B cell (primary cell): ENCODE measurements at regions not wholly inside any gene's neighbourhood (a gene's known extent, or its start where the extent isn't known, plus 50 kb on each side); places are given as distances from the start of the nearest gene placed in this dataset.

Experiments used
- ATAC-seq: fragments of 200-7000 bp; cut with Tn5 transposase; one replicate; pipeline ENCODE4 v1.10.0; 2021; ENCODE audit warnings: low read depth, mild to moderate bottlenecking, moderate number of reproducible peaks, moderate library complexity
- CTCF ChIA-PET: fragments of 350-600 bp; sonication (Branson Sonifier 250); formaldehyde crosslinking; loops from one replicate; lab custom pipeline; 2021; ENCODE audit warnings: antibody characterized with exemption, inconsistent platforms; lab: Charles Lee
- POLR2A ChIA-PET: fragments of 350-600 bp; sonication (Branson Sonifier 250); formaldehyde crosslinking; loops from one replicate; lab custom pipeline; 2021; ENCODE audit warnings: antibody characterized with exemption; lab: Charles Lee
- DNase-seq: peaks from one replicate; pipeline ENCODE4 v3.0.0; 2013
- H2AFZ ChIP-seq: 2 replicates; pipeline ENCODE4 v1.6.1; 2012; ENCODE audit warnings: mild to moderate bottlenecking, low read depth, low read length; ENCODE audit not compliant: insufficient read depth, poor library complexity, severe bottlenecking
- H3K27ac ChIP-seq, 2 donors: 1 replicate in 1 of 2; 2 replicates in 1 of 2; pipeline ENCODE4 v1.5.1; 2012 to 2013; ENCODE audit warnings: low read length in 2 of 2, mild to moderate bottlenecking in 2 of 2, moderate library complexity in 1 of 2
- H3K27me3 ChIP-seq, 4 experiments: fragments of 200-600 bp in 1 of 4; sonication (generic) in 1 of 4; replicated peaks in 1 of 4; 1 replicate in 2 of 4; 2 replicates in 2 of 4; pipeline versions ENCODE4 v1.6.1 to v1.7.0; 2013 to 2016; ENCODE audit warnings: low read length in 3 of 4, mild to moderate bottlenecking in 2 of 4, mixed read lengths in 1 of 4, moderate library complexity in 1 of 4; ENCODE audit not compliant: insufficient read depth in 4 of 4, control insufficient read depth in 3 of 4; ENCODE audit errors: control extremely low read depth in 1 of 4
- H3K36me3 ChIP-seq, 2 experiments: replicated peaks in 1 of 2; 1 replicate in 1 of 2; 2 replicates in 1 of 2; pipeline versions ENCODE4 v1.6.1 to v1.7.1; 2013; ENCODE audit warnings: low read length in 1 of 2; ENCODE audit not compliant: insufficient read depth in 2 of 2, control insufficient read depth in 1 of 2; ENCODE audit errors: control extremely low read depth in 1 of 2, extremely low read depth in 1 of 2
- H3K4me1 ChIP-seq, 2 donors: fragments of 200-600 bp in 1 of 2; sonication (generic) in 1 of 2; 1 replicate in 1 of 2; 2 replicates in 1 of 2; pipeline versions ENCODE4 v1.5.1 to v1.6.1; 2013 to 2017; ENCODE audit warnings: low read length in 2 of 2; ENCODE audit not compliant: control insufficient read depth in 2 of 2, insufficient read depth in 2 of 2
- H3K4me2 ChIP-seq: replicated peaks from 2 replicates; pipeline ENCODE3; 2012; ENCODE audit warnings: mild to moderate bottlenecking, low read depth, low read length; ENCODE audit not compliant: poor library complexity, severe bottlenecking
- H3K4me3 ChIP-seq, 5 experiments: fragments of 200-600 bp in 1 of 5; sonication (generic) in 1 of 5; 1 replicate in 3 of 5; 2 replicates in 2 of 5; pipeline versions ENCODE4 v1.5.1 to v1.7.0; 2011 to 2016; ENCODE audit warnings: low read length in 4 of 5, mild to moderate bottlenecking in 4 of 5, low read depth in 2 of 5, control low read depth in 1 of 5, moderate library complexity in 1 of 5; ENCODE audit not compliant: insufficient read depth in 1 of 5; ENCODE audit errors: control extremely low read depth in 1 of 5, extremely low read depth in 1 of 5
- H3K79me2 ChIP-seq: fragments of 200-600 bp; sonication (generic); one replicate; pipeline ENCODE4 v1.6.0; 2016; ENCODE audit warnings: low read length; ENCODE audit not compliant: control insufficient read depth, insufficient read depth
- H3K9ac ChIP-seq: fragments of 200-600 bp; sonication (generic); 2 replicates; pipeline ENCODE4 v1.6.1; 2017; ENCODE audit warnings: mild to moderate bottlenecking, low read length, moderate library complexity
- H3K9me3 ChIP-seq, 3 donors: one replicate each; pipeline versions ENCODE4 v1.6.1 to v1.7.1; 2013; ENCODE audit warnings: low read length in 2 of 3; ENCODE audit not compliant: control insufficient read depth in 2 of 3, insufficient read depth in 1 of 3; ENCODE audit errors: control extremely low read depth in 1 of 3
- H4K20me1 ChIP-seq: 2 replicates; pipeline ENCODE4 v1.6.0; 2012; ENCODE audit warnings: mild to moderate bottlenecking, low read length; ENCODE audit not compliant: insufficient read depth, control insufficient read depth, poor library complexity, severe bottlenecking
- H3K27ac Mint-ChIP-seq: one replicate; pipeline ENCODE4 v1.8.0; 2021; ENCODE audit warnings: mixed read lengths
- H3K27me3 Mint-ChIP-seq: one replicate; pipeline ENCODE4 v1.8.0; 2021; ENCODE audit warnings: mixed read lengths
- H3K4me1 Mint-ChIP-seq: one replicate; pipeline ENCODE4 v1.8.0; 2021; ENCODE audit warnings: mixed read lengths
- H3K4me3 Mint-ChIP-seq: one replicate; pipeline ENCODE4 v1.8.0; 2021; ENCODE audit warnings: mixed read lengths
- H3K9me3 Mint-ChIP-seq: one replicate; pipeline ENCODE4 v1.8.0; 2022; ENCODE audit warnings: mixed read lengths; ENCODE audit not compliant: insufficient read depth
- EZH2 ChIP-seq: IDR thresholded peaks from 2 replicates; pipeline ENCODE4 v1.6.1; 2012; ENCODE audit warnings: borderline replicate concordance, low read depth, mild to moderate bottlenecking, moderate library complexity, low read length; ENCODE audit not compliant: insufficient read depth, poor library complexity, severe bottlenecking
- WGBS: methylation state at CpG from one replicate; pipeline ENCODE4 v1.1.5; 2013; ENCODE audit warnings: missing lambda C conversion rate; ENCODE audit not compliant: insufficient coverage; 5-methylcytosine and 5-hydroxymethylcytosine counted together
- intact Hi-C: fragments of 100-400 bp; cut with micrococcal nuclease; formaldehyde crosslinking; loops from one replicate; pipeline ENCODE4 v1.10.0; 2022
- TF ChIP-seq, protein P1 (sequence below): fragments of 200-600 bp; IDR thresholded peaks from one replicate; pipeline ENCODE4 v1.8.0; 2022; ENCODE audit warnings: antibody characterized with exemption, mild to moderate bottlenecking

DNA sequence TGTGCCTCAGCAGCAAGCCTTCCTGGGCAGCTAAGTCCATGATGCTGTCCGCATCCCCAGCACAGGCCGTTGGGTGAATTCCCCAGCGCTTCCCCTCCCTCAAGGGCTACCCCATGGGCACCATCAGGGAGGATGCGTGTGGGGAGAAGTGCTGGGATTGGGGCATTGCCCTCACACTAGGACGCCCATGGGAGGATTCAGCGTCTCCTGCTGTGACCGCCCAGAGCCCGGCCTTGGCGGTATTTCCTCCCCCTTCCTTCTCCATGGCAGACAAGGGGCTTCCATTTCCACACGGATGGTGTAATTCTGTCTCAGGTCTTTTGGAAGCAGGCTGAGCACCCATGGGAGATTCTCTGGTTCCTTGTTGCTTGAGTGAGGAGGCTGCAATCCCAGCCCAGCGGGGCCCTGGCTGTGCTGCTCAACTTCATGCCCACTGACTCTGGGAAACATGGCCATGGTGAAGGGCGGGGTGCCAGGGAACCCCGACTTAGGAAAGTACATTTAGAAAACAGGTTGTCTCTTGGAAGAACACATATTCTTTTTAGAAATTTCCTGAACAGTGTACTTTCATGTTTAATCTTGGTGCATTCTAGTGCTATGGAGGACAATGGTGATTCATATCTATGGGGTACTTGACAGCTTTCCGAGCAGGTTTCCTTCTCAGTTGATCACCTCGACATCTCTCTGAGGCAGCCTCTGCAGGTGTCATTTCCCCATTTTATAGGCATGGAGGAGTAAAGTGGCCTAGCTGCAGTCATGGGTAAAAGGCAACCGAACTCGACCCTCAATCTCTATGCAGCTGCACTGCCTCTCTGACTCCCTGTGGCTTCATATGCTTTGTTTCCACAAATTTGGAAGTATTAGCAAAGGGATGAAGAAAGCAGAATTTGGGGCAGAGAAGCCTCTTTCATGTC, 178.2 kb upstream of the CST7 start:
- TF ChIP-seq EZH2: no peak
- TF ChIP-seq, protein P1, sequence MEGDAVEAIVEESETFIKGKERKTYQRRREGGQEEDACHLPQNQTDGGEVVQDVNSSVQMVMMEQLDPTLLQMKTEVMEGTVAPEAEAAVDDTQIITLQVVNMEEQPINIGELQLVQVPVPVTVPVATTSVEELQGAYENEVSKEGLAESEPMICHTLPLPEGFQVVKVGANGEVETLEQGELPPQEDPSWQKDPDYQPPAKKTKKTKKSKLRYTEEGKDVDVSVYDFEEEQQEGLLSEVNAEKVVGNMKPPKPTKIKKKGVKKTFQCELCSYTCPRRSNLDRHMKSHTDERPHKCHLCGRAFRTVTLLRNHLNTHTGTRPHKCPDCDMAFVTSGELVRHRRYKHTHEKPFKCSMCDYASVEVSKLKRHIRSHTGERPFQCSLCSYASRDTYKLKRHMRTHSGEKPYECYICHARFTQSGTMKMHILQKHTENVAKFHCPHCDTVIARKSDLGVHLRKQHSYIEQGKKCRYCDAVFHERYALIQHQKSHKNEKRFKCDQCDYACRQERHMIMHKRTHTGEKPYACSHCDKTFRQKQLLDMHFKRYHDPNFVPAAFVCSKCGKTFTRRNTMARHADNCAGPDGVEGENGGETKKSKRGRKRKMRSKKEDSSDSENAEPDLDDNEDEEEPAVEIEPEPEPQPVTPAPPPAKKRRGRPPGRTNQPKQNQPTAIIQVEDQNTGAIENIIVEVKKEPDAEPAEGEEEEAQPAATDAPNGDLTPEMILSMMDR: no peak
- no peak overlapping the region for H3K4me3 Mint-ChIP-seq
- H3K4me1 ChIP-seq: peaks cover 11 to 17% of the 10 kb centered on the region in 2 donors
- H3K27ac ChIP-seq: no peak overlapping the region
- H3K4me3 ChIP-seq: no peak overlapping the region
- H3K27me3 Mint-ChIP-seq: peaks cover 7% of the 10 kb centered on the region
- peaks cover 0 to 4% (median 2%) of the 10 kb centered on the region in 3 donors for H3K9me3 ChIP-seq
- no peak for DNase-seq
- H2AFZ ChIP-seq: no peak overlapping the region
- H3K27ac Mint-ChIP-seq: no peak overlapping the region
- 60% methylated on average over 10 of the region's 17 CpGs for WGBS
- intact Hi-C loops: no loop called here
- POLR2A ChIA-PET: no interaction called here
- H3K4me2 ChIP-seq: no peak overlapping the region
- no peaks in the 10 kb centered on the region for H3K36me3 ChIP-seq
- H3K79me2 ChIP-seq: no peaks in the 10 kb centered on the region
- H3K4me1 Mint-ChIP-seq: peaks cover 18% of the 10 kb centered on the region
- no peaks in the 10 kb centered on the region for H4K20me1 ChIP-seq
- H3K27me3 ChIP-seq: no peaks in the 10 kb centered on the region
- H3K9ac ChIP-seq: no peak overlapping the region
- CTCF ChIA-PET: no interaction called here
- no peaks in the 10 kb centered on the region for H3K9me3 Mint-ChIP-seq
- no peak for ATAC-seq

DNA sequence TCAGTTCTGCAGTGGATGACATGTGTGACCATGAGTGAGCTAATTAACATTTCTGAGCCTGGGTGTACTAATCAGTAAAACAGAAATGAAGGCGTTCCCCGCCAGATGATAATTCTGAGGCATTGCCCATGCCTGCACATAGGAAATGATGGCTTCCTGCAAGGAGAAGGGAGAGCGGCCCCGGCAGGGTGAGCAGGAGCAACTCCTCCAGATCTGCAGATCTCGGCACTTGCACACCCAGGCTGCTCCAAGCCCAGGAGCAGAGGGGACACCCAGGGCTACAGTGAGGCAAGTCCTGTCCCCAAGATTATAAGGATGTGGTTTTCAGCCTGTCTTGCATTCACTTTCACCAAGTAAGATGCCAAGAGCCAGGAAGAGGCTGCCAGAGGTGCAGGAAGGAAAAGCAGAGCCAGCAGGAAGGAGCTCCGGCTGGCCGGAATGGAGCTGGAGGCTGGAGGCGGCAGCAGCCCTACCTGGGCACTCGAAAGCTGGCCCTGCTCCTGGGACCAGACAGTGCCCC, 177.5 kb upstream of the CST7 start:
- Mint-ChIP-seq H3K27me3 (peaks cover 11% of the 10 kb centered on the region), H3K9me3 (no peaks in the 10 kb centered on the region), H3K4me3 (no peak overlapping the region), H3K27ac (no peak overlapping the region), H3K4me1 (peaks cover 11% of the 10 kb centered on the region)
- no peaks in the 10 kb centered on the region for H3K36me3 ChIP-seq
- 40% methylated on average over 9 of the region's 9 CpGs for WGBS
- H3K9ac ChIP-seq: no peak overlapping the region
- TF ChIP-seq, protein P1: no peak
- no peak for TF ChIP-seq EZH2
- no peaks in the 10 kb centered on the region for H3K79me2 ChIP-seq
- H2AFZ ChIP-seq: no peak overlapping the region
- intact Hi-C loops: no loop called here
- H3K4me3 ChIP-seq: no peak overlapping the region
- H3K4me2 ChIP-seq: no peak overlapping the region
- DNase-seq: no peak
- ChIA-PET CTCF (no interaction called here), POLR2A (no interaction called here)
- peaks cover 3 to 9% of the 10 kb centered on the region in 2 donors for H3K4me1 ChIP-seq
- H4K20me1 ChIP-seq: no peaks in the 10 kb centered on the region
- H3K27me3 ChIP-seq: no peaks in the 10 kb centered on the region
- H3K9me3 ChIP-seq: peaks cover 0 to 5% (median 4%) of the 10 kb centered on the region in 3 donors
- no peak for ATAC-seq
- no peak overlapping the region for H3K27ac ChIP-seq
